Endodermal cell (in vitro differentiated cells): ENCODE measurements at regions not wholly inside any gene's neighbourhood (a gene's known extent, or its start where the extent isn't known, plus 50 kb on each side); places are given as distances from the start of the nearest gene placed in this dataset.

ENCODE experiments used
- DNase-seq: peaks from one replicate; pipeline ENCODE4 v3.0.0-alpha.2; 2017
- H3K27ac ChIP-seq: 2 replicates; pipeline ENCODE4 v1.5.1; 2013; ENCODE audit warnings: mild to moderate bottlenecking, low read depth, low read length, moderate library complexity
- H3K27me3 ChIP-seq: 2 replicates; pipeline ENCODE4 v1.6.1; 2013; ENCODE audit warnings: mild to moderate bottlenecking, low read length, moderate library complexity; ENCODE audit not compliant: insufficient read depth, control insufficient read depth, poor library complexity, severe bottlenecking
- H3K36me3 ChIP-seq: 2 replicates; pipeline ENCODE4 v1.7.0; 2013; ENCODE audit warnings: mild to moderate bottlenecking, low read length, moderate library complexity; ENCODE audit not compliant: control insufficient read depth, insufficient read depth
- H3K4me1 ChIP-seq: one replicate; pipeline ENCODE4 v1.7.0; 2013; ENCODE audit warnings: low read length; ENCODE audit not compliant: control insufficient read depth, insufficient read depth
- H3K4me3 ChIP-seq: 2 replicates; pipeline ENCODE4 v1.5.1; 2013; ENCODE audit warnings: mild to moderate bottlenecking, low read length, moderate library complexity
- H3K9ac ChIP-seq: 2 replicates; pipeline ENCODE4 v1.6.1; 2013; ENCODE audit warnings: mild to moderate bottlenecking, low read length, moderate library complexity; ENCODE audit not compliant: poor library complexity, severe bottlenecking; ENCODE audit errors: extremely low read depth
- H3K9me3 ChIP-seq: 2 replicates; pipeline ENCODE4 v1.6.1; 2013; ENCODE audit warnings: mild to moderate bottlenecking, low read length, moderate library complexity; ENCODE audit not compliant: control insufficient read depth
- H3K27ac Mint-ChIP-seq: 2 replicates; pipeline ENCODE4 v1.8.0; 2020; ENCODE audit warnings: mixed read lengths
- H3K27me3 Mint-ChIP-seq: 2 replicates; pipeline ENCODE4 v1.8.0; 2021; ENCODE audit warnings: mild to moderate bottlenecking, mixed read lengths; ENCODE audit not compliant: insufficient read depth
- H3K36me3 Mint-ChIP-seq: 2 replicates; pipeline ENCODE4 v1.8.0; 2020; ENCODE audit warnings: low read depth, mixed read lengths
- H3K4me1 Mint-ChIP-seq: 2 replicates; pipeline ENCODE4 v1.8.0; 2020; ENCODE audit warnings: mixed read lengths
- H3K4me3 Mint-ChIP-seq: 2 replicates; pipeline ENCODE4 v1.8.0; 2020; ENCODE audit warnings: mild to moderate bottlenecking, moderate library complexity, mixed read lengths
- H3K9me3 Mint-ChIP-seq: 2 replicates; pipeline ENCODE4 v1.8.0; 2020; ENCODE audit warnings: mild to moderate bottlenecking, mixed read lengths
- CTCF ChIP-seq: fragments of 200-600 bp; sonication (generic); conservative IDR thresholded peaks from 2 replicates; pipeline ENCODE4 v1.5.0; 2021; ENCODE audit warnings: antibody characterized with exemption, mild to moderate bottlenecking
- WGBS, 2 experiments: methylation state at CpG; one replicate each; pipeline versions ENCODE4 v1.1.5 to v1.1.7; 2013; ENCODE audit warnings: missing lambda C conversion rate in 2 of 2, mixed read lengths in 1 of 2; ENCODE audit not compliant: insufficient coverage in 1 of 2, insufficient read length in 1 of 2; 5-methylcytosine and 5-hydroxymethylcytosine counted together

DNA sequence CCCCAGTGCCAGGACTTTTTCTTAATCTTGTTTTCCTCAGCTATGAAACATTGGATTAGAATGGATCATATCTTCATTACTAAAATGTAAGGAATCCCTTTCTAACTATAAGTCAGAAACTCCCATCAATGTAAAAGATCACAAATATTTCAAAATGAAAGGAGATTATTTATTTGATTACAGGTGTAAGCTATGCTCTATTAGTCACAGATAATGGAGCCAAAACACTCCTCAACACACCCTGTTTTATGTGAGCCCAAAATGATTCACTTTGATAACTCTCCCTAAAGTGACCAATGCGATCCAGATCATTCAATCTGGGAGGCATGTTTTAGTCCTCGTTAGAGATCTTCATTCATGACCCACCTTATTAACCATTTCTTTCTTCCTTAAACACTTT is 566.7 kb upstream of the TENM3 start:
- Histone ChIP-seq H3K4me1 (no peaks in the 10 kb centered on the region), H3K9ac (no peak overlapping the region), H3K4me3 (no peak overlapping the region), H3K36me3 (no peaks in the 10 kb centered on the region), H3K27ac (no peak overlapping the region), H3K9me3 (no peaks in the 10 kb centered on the region), H3K27me3 (no peaks in the 10 kb centered on the region)
- Mint-ChIP-seq H3K4me3 (no peak overlapping the region), H3K27me3 (no peaks in the 10 kb centered on the region), H3K9me3 (no peaks in the 10 kb centered on the region), H3K36me3 (no peaks in the 10 kb centered on the region), H3K27ac (no peak overlapping the region), H3K4me1 (no peaks in the 10 kb centered on the region)
- no peak for DNase-seq
- no peak for TF ChIP-seq CTCF
- WGBS, 2 experiments = 46 to 50% methylated on average over 2 of the region's 2 CpGs

DNA sequence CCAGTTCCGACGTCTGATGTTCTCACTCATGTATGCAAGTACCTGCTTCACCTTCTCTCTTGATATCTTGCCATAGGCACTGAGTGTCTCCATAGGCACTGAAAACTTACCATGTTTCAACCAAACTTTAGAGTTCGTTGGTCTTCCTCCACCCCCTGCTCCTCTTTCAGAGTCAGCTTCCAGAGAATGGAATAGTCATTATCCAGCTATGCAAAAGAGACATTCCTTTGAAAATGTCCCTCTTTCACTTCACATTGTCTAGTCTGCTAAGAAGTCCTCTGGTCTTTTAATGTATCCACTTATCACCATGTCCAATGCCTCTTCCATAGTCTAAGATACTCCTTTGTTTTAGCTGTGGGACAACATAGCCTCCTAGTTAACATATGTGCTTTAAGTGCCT is 566.0 kb upstream of the TENM3 start:
- Mint-ChIP-seq H3K4me3 (no peak overlapping the region), H3K9me3 (no peaks in the 10 kb centered on the region), H3K27me3 (no peaks in the 10 kb centered on the region), H3K4me1 (no peaks in the 10 kb centered on the region), H3K27ac (no peak overlapping the region), H3K36me3 (no peaks in the 10 kb centered on the region)
- no peaks in the 10 kb centered on the region for H3K36me3 ChIP-seq
- no peak for DNase-seq
- no peaks in the 10 kb centered on the region for H3K27me3 ChIP-seq
- no peak for TF ChIP-seq CTCF
- H3K4me3 ChIP-seq = no peak overlapping the region
- no peak overlapping the region for H3K27ac ChIP-seq
- H3K9me3 ChIP-seq = no peaks in the 10 kb centered on the region
- no peak overlapping the region for H3K9ac ChIP-seq
- H3K4me1 ChIP-seq = no peaks in the 10 kb centered on the region
- WGBS, 2 experiments = 92% methylated on average over 3 of the region's 3 CpGs

GRCh38 chr4:181677621-181678020 is 565.6 kb upstream of the TENM3 start:
- WGBS, 2 experiments = 89 to 97% methylated on average over 6 of the region's 6 CpGs
- no peaks in the 10 kb centered on the region for H3K27me3 Mint-ChIP-seq
- no peaks in the 10 kb centered on the region for H3K9me3 Mint-ChIP-seq
- H3K9ac ChIP-seq = no peak overlapping the region
- H3K27ac ChIP-seq = no peak overlapping the region
- H3K9me3 ChIP-seq = no peaks in the 10 kb centered on the region
- no peaks in the 10 kb centered on the region for H3K36me3 Mint-ChIP-seq
- H3K4me1 ChIP-seq = no peaks in the 10 kb centered on the region
- no peak overlapping the region for H3K4me3 Mint-ChIP-seq
- DNase-seq = no peak
- H3K27ac Mint-ChIP-seq = no peak overlapping the region
- no peaks in the 10 kb centered on the region for H3K27me3 ChIP-seq
- no peak for TF ChIP-seq CTCF
- no peaks in the 10 kb centered on the region for H3K36me3 ChIP-seq
- H3K4me3 ChIP-seq = no peak overlapping the region
- no peaks in the 10 kb centered on the region for H3K4me1 Mint-ChIP-seq
